ENCODE measurements at regions not wholly inside any gene's neighbourhood (a gene's known extent, or its start where the extent isn't known, plus 50 kb on each side); places are given as distances from the start of the nearest gene placed in this dataset.

GRCh38 chr2:171241771-171242170, 81.1 kb upstream of the TLK1 start:
- Mint-ChIP-seq H3K4me1 (no peaks in the 10 kb centered on the region), H3K27ac (no peak overlapping the region)

GRCh38 chr2:171238946-171239345, 78.3 kb upstream of the TLK1 start:
- Mint-ChIP-seq H3K9me3 (no peaks in the 10 kb centered on the region), H3K27ac (no peak overlapping the region), H3K36me3 (no peaks in the 10 kb centered on the region), H3K4me3 (no peak overlapping the region), H3K4me1 (no peaks in the 10 kb centered on the region), H3K27me3 (ENCODE audit: insufficient read depth, low read depth) (no peaks in the 10 kb centered on the region)
- Histone ChIP-seq H3K27ac (no peak overlapping the region), H3K9me3 (ENCODE audit: low read depth) (no peaks in the 10 kb centered on the region), H3K27me3 (no peaks in the 10 kb centered on the region), H3K9ac (no peak overlapping the region), H4K20me1 (ENCODE audit: low read depth) (no peaks in the 10 kb centered on the region), H3K4me1 (no peaks in the 10 kb centered on the region), H3K4me3 (no peak overlapping the region), H3K36me3 (no peaks in the 10 kb centered on the region), H3F3A (ENCODE audit: low read depth) (no peaks in the 10 kb centered on the region), H2AFZ (replicated peaks) (no peak overlapping the region), H3K4me2 (no peak overlapping the region), H3K79me2 (ENCODE audit: low read depth) (no peaks in the 10 kb centered on the region)
- TF ChIP-seq CTCF (IDR thresholded peaks at IDR 0.05) = no peak
- TF ChIP-seq EZH2 (IDR thresholded peaks at IDR 0.05) = no peak
- no peak for TF ChIP-seq EZH2phosphoT487 (IDR thresholded peaks at IDR 0.05)
- no peak for DNase-seq (ENCODE audit: low spot score)

More at GRCh38 chr2:171241771-171242170, 81.1 kb upstream of the TLK1 start:
- no peaks in the 10 kb centered on the region for H3F3A ChIP-seq (ENCODE audit: low read depth)
- Mint-ChIP-seq H3K36me3 (peaks cover 6% of the 10 kb centered on the region), H3K9me3 (peaks cover 14% of the 10 kb centered on the region), H3K4me3 (no peak overlapping the region), H3K27me3 (ENCODE audit: insufficient read depth, low read depth) (no peaks in the 10 kb centered on the region)
- no peak for DNase-seq (ENCODE audit: low spot score)
- no peaks in the 10 kb centered on the region for H3K4me1 ChIP-seq
- H3K4me2 ChIP-seq = no peak overlapping the region
- H3K9ac ChIP-seq = no peak overlapping the region
- H3K27ac ChIP-seq = no peak overlapping the region
- no peaks in the 10 kb centered on the region for H3K79me2 ChIP-seq (ENCODE audit: low read depth)
- no peaks in the 10 kb centered on the region for H3K9me3 ChIP-seq (ENCODE audit: low read depth)
- no peaks in the 10 kb centered on the region for H4K20me1 ChIP-seq (ENCODE audit: low read depth)
- H2AFZ ChIP-seq (replicated peaks) = peak overlapping the region; percentile 79
- no peak overlapping the region for H3K4me3 ChIP-seq
- no peaks in the 10 kb centered on the region for H3K27me3 ChIP-seq
- TF ChIP-seq CTCF (IDR thresholded peaks at IDR 0.05) = no peak
- no peak for TF ChIP-seq EZH2 (IDR thresholded peaks at IDR 0.05)
- no peak for TF ChIP-seq EZH2phosphoT487 (IDR thresholded peaks at IDR 0.05)
- H3K36me3 ChIP-seq = no peaks in the 10 kb centered on the region

- H3K27me3 Mint-ChIP-seq (ENCODE audit: insufficient read depth, low read depth) = no peaks in the 10 kb centered on the region
These were observed 77.2 kb upstream of the TLK1 start for GRCh38 chr2:171237751-171238505.

More at GRCh38 chr2:171237751-171238505, 77.2 kb upstream of the TLK1 start:
- Mint-ChIP-seq H3K9me3 (no peaks in the 10 kb centered on the region), H3K27ac (no peak overlapping the region), H3K4me3 (no peak overlapping the region), H3K4me1 (no peaks in the 10 kb centered on the region), H3K36me3 (no peaks in the 10 kb centered on the region)
- TF ChIP-seq CTCF (IDR thresholded peaks at IDR 0.05) (no peak), EZH2 (IDR thresholded peaks at IDR 0.05) (no peak), EZH2phosphoT487 (IDR thresholded peaks at IDR 0.05) (no peak)
- Histone ChIP-seq H3K4me2 (no peak overlapping the region), H3K9ac (no peak overlapping the region), H2AFZ (replicated peaks) (no peak overlapping the region), H3K9me3 (ENCODE audit: low read depth) (no peaks in the 10 kb centered on the region), H3K27me3 (no peaks in the 10 kb centered on the region), H3K4me1 (no peaks in the 10 kb centered on the region), H4K20me1 (ENCODE audit: low read depth) (no peaks in the 10 kb centered on the region), H3K27ac (no peak overlapping the region), H3K4me3 (no peak overlapping the region), H3F3A (ENCODE audit: low read depth) (no peaks in the 10 kb centered on the region), H3K36me3 (no peaks in the 10 kb centered on the region), H3K79me2 (ENCODE audit: low read depth) (no peaks in the 10 kb centered on the region)
- DNase-seq (ENCODE audit: low spot score) = no peak

All from neural progenitor cell (in vitro differentiated cells).